Esophagus squamous epithelium (tissue), 4 donors: ENCODE measurements at regions not wholly inside any gene's neighbourhood (a gene's known extent, or its start where the extent isn't known, plus 50 kb on each side); places are given as distances from the start of the nearest gene placed in this dataset.

ENCODE experiments used
- CTCF ChIP-seq, 6 experiments: fragments of 450-650 bp in 4 of 6; fragments of 200-600 bp in 2 of 6; sonication (generic) in 2 of 6; IDR thresholded peaks; one replicate each; pipeline ENCODE4 v1.5.1; 2016 to 2019; ENCODE audit warnings: antibody characterized with exemption in 6 of 6, mild to moderate bottlenecking in 4 of 6, moderate library complexity in 4 of 6
- POLR2A ChIP-seq, 4 donors: fragments of 450-650 bp; IDR thresholded peaks; one replicate each; pipeline ENCODE4 v1.6.1; 2017; ENCODE audit warnings: antibody characterized with exemption in 4 of 4, mild to moderate bottlenecking in 4 of 4, moderate library complexity in 3 of 4

DNA sequence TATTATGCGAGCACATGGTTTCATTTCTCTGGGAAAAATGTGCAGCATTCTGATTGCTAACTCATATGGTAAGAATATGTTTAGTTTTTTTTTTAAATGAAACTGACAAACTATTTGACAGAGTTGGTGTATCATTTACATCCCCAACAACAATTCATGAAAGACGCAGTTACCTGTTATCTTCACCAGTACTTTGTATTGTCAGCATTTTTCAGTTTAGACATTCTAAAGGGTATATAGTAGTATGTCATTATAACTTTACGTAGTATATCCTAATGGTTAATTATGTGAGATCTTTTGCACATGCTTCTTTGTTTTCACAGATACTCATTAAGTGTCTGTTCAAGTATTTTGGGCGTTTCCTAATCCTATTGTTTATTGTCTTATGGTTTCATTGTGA is 891.1 kb upstream of the AGA start:
- TF ChIP-seq CTCF (IDR thresholded peaks at IDR 0.05): no peak
- TF ChIP-seq POLR2A (IDR thresholded peaks at IDR 0.05): no peak
